ENCODE measurements at regions not wholly inside any gene's neighbourhood (a gene's known extent, or its start where the extent isn't known, plus 50 kb on each side); places are given as distances from the start of the nearest gene placed in this dataset.

DNA sequence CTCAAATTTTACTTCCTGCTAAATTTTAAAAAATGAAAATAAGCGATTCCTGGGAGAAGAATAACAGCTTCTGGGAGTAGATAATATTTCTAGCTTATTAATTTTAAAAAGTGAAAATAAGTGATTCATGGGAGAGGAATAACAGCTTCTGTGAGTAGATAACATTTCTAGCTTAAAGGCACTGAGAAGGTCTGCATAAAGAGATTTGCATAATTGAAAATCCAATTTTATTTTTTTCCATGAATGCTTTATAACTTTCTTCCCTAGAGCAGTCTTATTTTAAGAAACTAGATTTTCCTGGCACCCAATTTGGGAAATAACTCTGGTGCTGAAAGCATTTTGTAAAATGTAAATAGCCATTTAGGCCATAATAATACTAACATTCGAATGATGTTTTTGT is 65.9 kb upstream of the ASTN2 start:
- TF ChIP-seq, protein P1, sequence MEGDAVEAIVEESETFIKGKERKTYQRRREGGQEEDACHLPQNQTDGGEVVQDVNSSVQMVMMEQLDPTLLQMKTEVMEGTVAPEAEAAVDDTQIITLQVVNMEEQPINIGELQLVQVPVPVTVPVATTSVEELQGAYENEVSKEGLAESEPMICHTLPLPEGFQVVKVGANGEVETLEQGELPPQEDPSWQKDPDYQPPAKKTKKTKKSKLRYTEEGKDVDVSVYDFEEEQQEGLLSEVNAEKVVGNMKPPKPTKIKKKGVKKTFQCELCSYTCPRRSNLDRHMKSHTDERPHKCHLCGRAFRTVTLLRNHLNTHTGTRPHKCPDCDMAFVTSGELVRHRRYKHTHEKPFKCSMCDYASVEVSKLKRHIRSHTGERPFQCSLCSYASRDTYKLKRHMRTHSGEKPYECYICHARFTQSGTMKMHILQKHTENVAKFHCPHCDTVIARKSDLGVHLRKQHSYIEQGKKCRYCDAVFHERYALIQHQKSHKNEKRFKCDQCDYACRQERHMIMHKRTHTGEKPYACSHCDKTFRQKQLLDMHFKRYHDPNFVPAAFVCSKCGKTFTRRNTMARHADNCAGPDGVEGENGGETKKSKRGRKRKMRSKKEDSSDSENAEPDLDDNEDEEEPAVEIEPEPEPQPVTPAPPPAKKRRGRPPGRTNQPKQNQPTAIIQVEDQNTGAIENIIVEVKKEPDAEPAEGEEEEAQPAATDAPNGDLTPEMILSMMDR (IDR thresholded peaks at IDR 0.05) = no peak
- no peak for TF ChIP-seq POLR2A (IDR thresholded peaks at IDR 0.05)
